SK-N-MC (cell line): ENCODE measurements at regions not wholly inside any gene's neighbourhood (a gene's known extent, or its start where the extent isn't known, plus 50 kb on each side); places are given as distances from the start of the nearest gene placed in this dataset.

Experiments
- FOXP2 ChIP-seq: optimal IDR thresholded peaks from 2 replicates; pipeline ENCODE3; 2011; ENCODE audit warnings: mild to moderate bottlenecking, moderate library complexity; ENCODE audit not compliant: insufficient read depth; ENCODE audit errors: extremely low read length, control extremely low read depth
- POLR2AphosphoS5 ChIP-seq: IDR thresholded peaks from 2 replicates; pipeline ENCODE4 v1.6.1; 2012; ENCODE audit warnings: mild to moderate bottlenecking, low read depth, low read length, borderline replicate concordance

DNA sequence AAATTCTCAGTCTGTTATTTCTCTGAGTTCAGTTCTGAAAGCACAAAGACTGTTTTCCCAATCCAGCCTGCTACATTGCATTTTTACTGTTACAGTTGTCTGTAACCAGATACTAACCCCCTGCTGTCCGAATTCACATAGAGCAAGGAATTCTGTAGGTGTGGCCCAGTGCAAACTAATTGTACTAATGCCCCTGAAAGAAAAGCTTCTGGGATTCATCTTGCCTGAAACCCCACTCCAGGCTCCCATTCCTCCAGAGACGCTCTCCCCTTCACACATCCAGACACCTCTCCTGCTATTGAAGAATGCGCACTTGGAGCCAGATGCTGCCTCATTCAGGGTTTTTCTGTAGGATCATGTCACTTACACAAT lies 127.0 kb downstream of the TTC32 start:
- TF ChIP-seq FOXP2 (no peak), POLR2AphosphoS5 (no peak)
